ENCODE measurements at regions not wholly inside any gene's neighbourhood (a gene's known extent, or its start where the extent isn't known, plus 50 kb on each side); places are given as distances from the start of the nearest gene placed in this dataset.

GRCh38 chr11:82539669-82540068 lies 194.0 kb downstream of the FAM181B start:
- TF ChIP-seq POLR2A (IDR thresholded peaks at IDR 0.05) (no peak), CTCF (IDR thresholded peaks at IDR 0.05) (no peak)

All from Peyer's patch (tissue), 4 donors.